A673 (cell line): ENCODE measurements at regions not wholly inside any gene's neighbourhood (a gene's known extent, or its start where the extent isn't known, plus 50 kb on each side); places are given as distances from the start of the nearest gene placed in this dataset.

Experiments
- BruUV-seq: library from RNA; stranded (reverse); fragments of 400-500 nt; replicated peaks from 2 replicates; lab custom pipeline; 2021; lab: Mats Ljungman, UMichigan
- CTCF ChIA-PET: fragments of 300-600 bp; sonication (Branson Sonifier 250); formaldehyde crosslinking; loops from one replicate; lab custom pipeline; 2022; ENCODE audit warnings: antibody characterized with exemption; lab: Charles Lee
- POLR2A ChIA-PET: fragments of 300-600 bp; sonication (Branson Sonifier 250); formaldehyde crosslinking; loops from one replicate; lab custom pipeline; 2022; ENCODE audit warnings: antibody characterized with exemption; ENCODE audit not compliant: low non-redundant PET; lab: Charles Lee
- DNase-seq: peaks from one replicate; pipeline ENCODE4 v3.0.0-alpha.2; 2015; ENCODE audit warnings: low spot score
- H3K27ac ChIP-seq: fragments of 200-600 bp; sonication (generic); 2 replicates; pipeline ENCODE4 v1.5.1; 2016; ENCODE audit warnings: mixed run types, low read depth, mild to moderate bottlenecking, mixed read lengths, antibody characterized with exemption, low read length; ENCODE audit not compliant: poor library complexity, severe bottlenecking
- H3K27me3 ChIP-seq: fragments of 200-600 bp; sonication (generic); replicated peaks from 2 replicates; pipeline ENCODE4 v1.6.1; 2017; ENCODE audit warnings: mixed run types, low read depth, mild to moderate bottlenecking, mixed read lengths, antibody characterized with exemption, low read length; ENCODE audit not compliant: insufficient read depth, poor library complexity
- H3K36me3 ChIP-seq: fragments of 200-600 bp; sonication (generic); 2 replicates; pipeline ENCODE4 v1.6.1; 2016; ENCODE audit warnings: mixed run types, mild to moderate bottlenecking, mixed read lengths, antibody characterized with exemption, low read length; ENCODE audit not compliant: insufficient read depth, poor library complexity, severe bottlenecking
- H3K4me1 ChIP-seq: fragments of 200-600 bp; sonication (generic); 2 replicates; pipeline ENCODE4 v1.6.1; 2017; ENCODE audit warnings: mixed run types, mild to moderate bottlenecking, mixed read lengths, antibody characterized with exemption, low read length; ENCODE audit not compliant: insufficient read depth, poor library complexity, severe bottlenecking
- H3K4me3 ChIP-seq: fragments of 200-600 bp; sonication (generic); 2 replicates; pipeline ENCODE4 v1.5.1; 2016; ENCODE audit warnings: low read depth, mixed run types, mild to moderate bottlenecking, mixed read lengths, low read length; ENCODE audit not compliant: poor library complexity, severe bottlenecking
- H3K9me3 ChIP-seq: fragments of 200-600 bp; sonication (generic); 2 replicates; pipeline ENCODE4 v1.6.1; 2016; ENCODE audit warnings: mixed run types, low read depth, mild to moderate bottlenecking, mixed read lengths, antibody characterized with exemption, low read length; ENCODE audit not compliant: poor library complexity, severe bottlenecking
- EZH2 ChIP-seq: fragments of 200-600 bp; sonication (generic); IDR thresholded peaks from 2 replicates; pipeline ENCODE4 v1.6.1; 2017; ENCODE audit warnings: borderline replicate concordance, low read depth, mild to moderate bottlenecking, mixed read lengths, antibody characterized with exemption, low read length; ENCODE audit not compliant: poor library complexity, severe bottlenecking
- intact Hi-C: fragments of 100-400 bp; cut with micrococcal nuclease; formaldehyde crosslinking; loops from one replicate; pipeline ENCODE4 v1.10.0; 2022; ENCODE audit not compliant: unreplicated experiment
- TF ChIP-seq, protein P1 (sequence below): fragments of 300-800, 200-600 bp; sonication (generic); conservative IDR thresholded peaks from 2 replicates; pipeline ENCODE4 v1.5.1; 2017; ENCODE audit warnings: low read depth, mild to moderate bottlenecking, antibody characterized with exemption, low read length, moderate library complexity, mixed read lengths

- intact Hi-C loops = no loop called here
- TF ChIP-seq, protein P1, sequence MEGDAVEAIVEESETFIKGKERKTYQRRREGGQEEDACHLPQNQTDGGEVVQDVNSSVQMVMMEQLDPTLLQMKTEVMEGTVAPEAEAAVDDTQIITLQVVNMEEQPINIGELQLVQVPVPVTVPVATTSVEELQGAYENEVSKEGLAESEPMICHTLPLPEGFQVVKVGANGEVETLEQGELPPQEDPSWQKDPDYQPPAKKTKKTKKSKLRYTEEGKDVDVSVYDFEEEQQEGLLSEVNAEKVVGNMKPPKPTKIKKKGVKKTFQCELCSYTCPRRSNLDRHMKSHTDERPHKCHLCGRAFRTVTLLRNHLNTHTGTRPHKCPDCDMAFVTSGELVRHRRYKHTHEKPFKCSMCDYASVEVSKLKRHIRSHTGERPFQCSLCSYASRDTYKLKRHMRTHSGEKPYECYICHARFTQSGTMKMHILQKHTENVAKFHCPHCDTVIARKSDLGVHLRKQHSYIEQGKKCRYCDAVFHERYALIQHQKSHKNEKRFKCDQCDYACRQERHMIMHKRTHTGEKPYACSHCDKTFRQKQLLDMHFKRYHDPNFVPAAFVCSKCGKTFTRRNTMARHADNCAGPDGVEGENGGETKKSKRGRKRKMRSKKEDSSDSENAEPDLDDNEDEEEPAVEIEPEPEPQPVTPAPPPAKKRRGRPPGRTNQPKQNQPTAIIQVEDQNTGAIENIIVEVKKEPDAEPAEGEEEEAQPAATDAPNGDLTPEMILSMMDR = no peak
- no peak for TF ChIP-seq EZH2
Measured at GRCh38 chr3:89808680-89809197, 701.3 kb downstream of the EPHA3 start.

DNA sequence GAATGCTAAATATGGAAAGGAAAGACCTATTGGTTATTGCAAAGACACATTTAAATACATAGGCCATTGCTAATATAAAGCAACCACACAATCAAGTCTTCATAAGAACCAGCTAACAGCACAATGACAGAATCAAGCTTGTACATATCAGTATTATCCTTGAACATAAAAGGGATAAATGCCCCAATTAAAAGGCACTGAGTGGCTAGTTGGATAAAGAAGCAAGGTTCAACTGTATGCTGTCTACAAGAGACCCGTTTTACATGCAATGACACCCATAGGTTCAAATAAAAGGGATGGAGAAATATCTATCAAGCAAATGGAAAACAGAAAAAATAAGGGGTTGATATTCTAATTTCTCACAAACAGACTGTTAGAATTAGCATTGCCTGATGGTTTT is 706.1 kb downstream of the EPHA3 start:
- intact Hi-C loops = no loop called here
- Histone ChIP-seq H3K27me3 (no peaks in the 10 kb centered on the region), H3K27ac (no peak overlapping the region), H3K4me3 (no peak overlapping the region), H3K9me3 (peaks cover 5% of the 10 kb centered on the region), H3K4me1 (no peaks in the 10 kb centered on the region), H3K36me3 (no peaks in the 10 kb centered on the region)
- CTCF ChIA-PET = no interaction called here
- DNase-seq = no peak
- TF ChIP-seq, protein P1 = no peak
- TF ChIP-seq EZH2 = no peak
- POLR2A ChIA-PET = no interaction called here
- BruUV-seq = no TSS peak

More at GRCh38 chr3:89808680-89809197, 701.3 kb downstream of the EPHA3 start:
- DNase-seq = no peak
- Histone ChIP-seq H3K9me3 (peaks cover 5% of the 10 kb centered on the region), H3K36me3 (no peaks in the 10 kb centered on the region), H3K4me3 (no peak overlapping the region), H3K4me1 (no peaks in the 10 kb centered on the region), H3K27me3 (no peaks in the 10 kb centered on the region), H3K27ac (no peak overlapping the region)
- CTCF ChIA-PET = interaction anchor here (0.6 kb wide), 1 partner anchor 759 kb away, joined by 3 read pairs; no protein-coding TSS in a partner anchor
- BruUV-seq = no TSS peak
- POLR2A ChIA-PET = no interaction called here

DNA sequence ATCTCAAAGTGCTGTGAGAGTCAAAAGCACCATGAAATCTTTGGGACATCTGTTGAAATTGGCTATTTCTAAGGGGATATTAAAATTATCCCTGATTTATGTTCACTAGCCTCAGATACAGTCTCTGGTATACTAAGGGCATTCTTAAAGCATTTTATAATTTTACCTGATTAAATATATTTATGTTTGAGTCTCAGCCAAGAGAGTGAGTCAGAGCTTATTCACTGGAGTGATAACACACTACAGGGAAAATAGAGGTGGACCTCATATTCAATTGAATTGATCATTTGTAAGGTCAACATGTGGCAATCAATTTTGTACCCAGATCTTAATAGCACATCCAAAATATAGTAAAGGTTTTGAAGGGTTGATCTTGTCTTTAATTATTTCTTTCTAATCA is 733.6 kb downstream of the EPHA3 start:
- no peaks in the 10 kb centered on the region for H3K27me3 ChIP-seq
- intact Hi-C loops = loop anchor here (10.0 kb wide), 2 partner anchors 56 to 146 kb away; no protein-coding TSS in a partner anchor
- DNase-seq = no peak
- TF ChIP-seq, protein P1 = no peak
- TF ChIP-seq EZH2 = no peak
- ChIA-PET CTCF (no interaction called here), POLR2A (no interaction called here)
- BruUV-seq = no TSS peak
- no peaks in the 10 kb centered on the region for H3K36me3 ChIP-seq
- H3K4me1 ChIP-seq = peaks cover 24% of the 10 kb centered on the region
- H3K9me3 ChIP-seq = no peaks in the 10 kb centered on the region
- H3K27ac ChIP-seq = no peak overlapping the region
- no peak overlapping the region for H3K4me3 ChIP-seq
